Aorta (tissue), 5 donors: ENCODE measurements at regions not wholly inside any gene's neighbourhood (a gene's known extent, or its start where the extent isn't known, plus 50 kb on each side); places are given as distances from the start of the nearest gene placed in this dataset.

Experiments used
- ATAC-seq: fragments of 200-7000 bp; cut with Tn5 transposase; one replicate; pipeline ENCODE4 v1.9.1; 2022; ENCODE audit warnings: moderate library complexity; ENCODE audit not compliant: low FRiP score
- DNase-seq, 2 donors: peaks; one replicate each; pipeline ENCODE4 v3.0.0-alpha.2; 2020
- H3K27ac ChIP-seq, 2 donors: one replicate each; pipeline ENCODE4 v1.5.1; 2013; ENCODE audit warnings: low read length in 2 of 2, mild to moderate bottlenecking in 2 of 2, moderate library complexity in 2 of 2, control low read depth in 1 of 2, inconsistent platforms in 1 of 2, low read depth in 1 of 2
- H3K27me3 ChIP-seq, 2 donors: one replicate each; pipeline ENCODE4 v1.6.1; 2013; ENCODE audit warnings: control low read depth in 1 of 2, low read length in 1 of 2, mild to moderate bottlenecking in 1 of 2, moderate library complexity in 1 of 2; ENCODE audit not compliant: insufficient read depth in 2 of 2, control insufficient read depth in 1 of 2
- H3K36me3 ChIP-seq, 2 donors: one replicate each; pipeline ENCODE4 v1.6.1; 2013; ENCODE audit warnings: control low read depth in 1 of 2, low read length in 1 of 2, mild to moderate bottlenecking in 1 of 2; ENCODE audit not compliant: insufficient read depth in 2 of 2, control insufficient read depth in 1 of 2
- H3K4me1 ChIP-seq, 2 donors: one replicate each; pipeline ENCODE4 v1.6.1; 2013; ENCODE audit warnings: low read length in 2 of 2, control low read depth in 1 of 2, mild to moderate bottlenecking in 1 of 2, moderate library complexity in 1 of 2; ENCODE audit not compliant: insufficient read depth in 2 of 2, control insufficient read depth in 1 of 2
- H3K4me3 ChIP-seq, 2 donors: one replicate each; pipeline ENCODE4 v1.5.1; 2013; ENCODE audit warnings: low read length in 2 of 2, control low read depth in 1 of 2, mild to moderate bottlenecking in 1 of 2
- H3K9me3 ChIP-seq: one replicate; pipeline ENCODE4 v1.6.1; 2013; ENCODE audit warnings: mild to moderate bottlenecking, low read length; ENCODE audit not compliant: control insufficient read depth
- WGBS, 2 donors: extraction: QIAGEN DNeasy Blood & Tissue Kit; methylation state at CpG; one replicate each; pipeline ENCODE4 v1.1.7; 2013; 5-methylcytosine and 5-hydroxymethylcytosine counted together
- intact Hi-C, 2 donors: fragments of 100-400 bp; cut with DNase I; formaldehyde crosslinking; loops; one replicate each; pipeline versions ENCODE4 v1.14.2 to v1.15.0; 2022
- donor health status: healthy with polysubstance abuse.
- donor health status: Bipolar disorder and iron deficiency.
- donor health status: DM: no; HTN: no; CAD: no.
- donor health status: DM: no; HTN: no; CAD: no.
- donor health status: DM: yes; HTN: yes; CAD: no.

- Histone ChIP-seq H3K9me3 (no peaks in the 10 kb centered on the region), H3K4me3 (no peak overlapping the region), H3K27me3 (no peaks in the 10 kb centered on the region), H3K27ac (no peak overlapping the region), H3K4me1 (no peaks in the 10 kb centered on the region), H3K36me3 (no peaks in the 10 kb centered on the region)
- 89 to 94% methylated on average over 2 of the region's 2 CpGs for WGBS, 2 donors
- DNase-seq = no peak
- intact Hi-C loops = no loop called here
- ATAC-seq = no peak
Observed at GRCh38 chr20:10963717-10964266, 290.0 kb upstream of the JAG1 start.

- DNase-seq = no peak
- Histone ChIP-seq H3K9me3 (no peaks in the 10 kb centered on the region), H3K4me1 (peaks cover under 1 to 2% of the 10 kb centered on the region in 2 donors), H3K4me3 (no peak overlapping the region), H3K27me3 (no peaks in the 10 kb centered on the region), H3K36me3 (no peaks in the 10 kb centered on the region), H3K27ac (no peak overlapping the region)
- ATAC-seq = no peak
- intact Hi-C loops = no loop called here
- 80 to 84% methylated on average over 4 of the region's 4 CpGs for WGBS, 2 donors
Observed at GRCh38 chr20:10965936-10966470, 292.2 kb upstream of the JAG1 start.

DNA sequence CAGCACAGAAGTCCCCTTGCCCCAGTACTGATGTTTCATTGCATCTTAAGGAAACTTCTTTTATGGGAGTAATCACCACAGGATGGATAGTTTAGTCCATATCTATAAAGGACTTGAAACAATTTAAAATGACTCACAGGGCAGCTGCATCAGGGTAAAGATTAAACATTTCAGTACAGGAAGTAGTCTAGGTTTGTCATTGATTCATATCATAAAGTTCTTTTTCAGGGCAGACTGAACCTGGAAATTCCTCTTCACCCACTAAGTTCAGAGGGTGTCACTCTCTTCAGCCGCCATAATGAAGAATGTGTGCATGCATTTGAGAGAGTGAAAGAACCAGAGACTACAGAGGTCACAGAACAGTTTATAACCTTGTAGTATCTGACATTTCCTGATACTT lies 296.3 kb upstream of the JAG1 start:
- ATAC-seq (no peak), DNase-seq (no peak)
- Histone ChIP-seq H3K4me1 (peaks cover 3 to 8% of the 10 kb centered on the region in 2 donors), H3K9me3 (no peaks in the 10 kb centered on the region), H3K4me3 (no peak overlapping the region), H3K27ac (no peak overlapping the region), H3K36me3 (no peaks in the 10 kb centered on the region), H3K27me3 (no peaks in the 10 kb centered on the region)
- WGBS, 2 donors = 97 to 100% methylated on average over 1 of the region's 1 CpG
- intact Hi-C loops = no loop called here

DNA sequence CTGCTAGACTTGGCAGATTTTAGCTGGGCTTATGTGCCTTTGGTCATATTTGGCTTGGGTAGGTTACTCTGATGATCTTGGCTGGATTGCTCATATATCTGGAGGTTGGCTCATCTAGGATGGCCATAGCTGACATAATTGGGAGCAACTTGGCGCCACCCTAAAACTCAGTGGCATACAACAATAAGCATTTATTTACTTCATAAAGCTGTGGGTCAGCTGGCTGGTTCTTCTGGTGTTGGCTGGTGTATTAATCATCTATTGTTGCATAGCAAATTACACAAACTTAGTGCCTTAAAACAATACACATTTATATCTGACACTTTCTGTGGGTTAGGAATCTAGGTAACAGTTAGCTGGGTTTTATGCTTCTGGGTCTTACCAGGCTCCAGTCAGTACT lies 297.3 kb upstream of the JAG1 start:
- ATAC-seq (no peak), DNase-seq (no peak)
- H3K4me3 ChIP-seq = no peak overlapping the region
- 17 to 19% methylated on average over 1 of the region's 1 CpG for WGBS, 2 donors
- H3K9me3 ChIP-seq = no peaks in the 10 kb centered on the region
- intact Hi-C loops = no loop called here
- no peak overlapping the region for H3K27ac ChIP-seq
- no peaks in the 10 kb centered on the region for H3K27me3 ChIP-seq
- H3K36me3 ChIP-seq = no peaks in the 10 kb centered on the region
- H3K4me1 ChIP-seq = peaks cover 3 to 8% of the 10 kb centered on the region in 2 donors

DNA sequence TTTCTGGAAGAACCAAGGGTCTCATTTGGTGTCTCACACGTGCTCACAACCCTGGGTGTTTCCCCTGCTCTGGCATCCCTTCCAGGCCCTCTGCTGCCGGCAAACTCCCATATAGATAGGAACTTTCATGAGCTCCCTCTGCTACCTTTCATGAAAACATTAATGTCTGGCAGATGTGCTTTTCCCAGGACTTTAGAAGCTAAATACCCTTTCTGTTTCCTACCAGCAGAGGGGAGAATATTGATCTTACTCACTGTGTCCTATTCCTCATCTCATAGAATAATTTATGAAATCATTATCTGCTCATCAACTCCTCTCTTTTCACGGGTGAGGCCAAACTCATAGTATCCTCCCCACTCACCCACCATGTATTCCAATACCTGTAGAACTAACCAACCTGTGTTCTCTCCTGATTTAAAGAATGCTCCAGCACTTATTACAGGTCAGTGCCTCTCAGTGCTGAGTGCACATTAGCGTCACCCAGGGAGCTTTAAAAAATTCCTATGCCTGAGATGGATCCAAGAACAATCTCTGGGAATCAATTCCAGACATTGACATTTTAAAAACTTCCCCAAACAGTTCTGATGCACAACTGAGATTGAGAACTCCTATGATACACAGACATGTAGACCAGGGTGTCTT lies 298.5 kb upstream of the JAG1 start:
- DNase-seq = no peak
- ATAC-seq = no peak
- Histone ChIP-seq H3K27me3 (no peaks in the 10 kb centered on the region), H3K4me3 (no peak overlapping the region), H3K36me3 (no peaks in the 10 kb centered on the region), H3K27ac (no peak overlapping the region), H3K9me3 (no peaks in the 10 kb centered on the region), H3K4me1 (peaks cover 3 to 8% of the 10 kb centered on the region in 2 donors)
- 81 to 87% methylated on average over 4 of the region's 4 CpGs for WGBS, 2 donors
- intact Hi-C loops = no loop called here

DNA sequence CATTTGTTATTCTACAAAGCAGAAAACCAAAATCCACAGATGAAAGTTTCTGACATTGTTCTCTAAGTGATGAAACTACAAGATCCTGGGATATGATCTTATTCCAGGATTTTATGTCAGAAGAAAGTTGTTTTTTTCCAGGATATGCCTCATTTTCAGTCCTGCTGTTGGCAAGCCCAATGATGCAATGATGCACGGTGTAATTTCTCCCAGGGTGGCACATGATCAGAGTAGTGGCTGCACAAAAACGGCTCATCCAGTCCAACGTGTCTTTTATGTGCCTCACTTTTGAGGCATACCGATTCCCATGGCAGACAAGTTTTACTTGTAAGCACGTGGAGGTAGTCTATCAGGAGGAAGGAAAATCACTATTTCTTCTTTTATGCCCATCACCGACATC lies 302.3 kb upstream of the JAG1 start:
- ATAC-seq = no peak
- intact Hi-C loops = no loop called here
- H3K36me3 ChIP-seq = no peaks in the 10 kb centered on the region
- H3K27ac ChIP-seq = no peak overlapping the region
- no peaks in the 10 kb centered on the region for H3K9me3 ChIP-seq
- peaks cover 2 to 7% of the 10 kb centered on the region in 2 donors for H3K4me1 ChIP-seq
- no peak overlapping the region for H3K4me3 ChIP-seq
- H3K27me3 ChIP-seq = no peaks in the 10 kb centered on the region
- WGBS, 2 donors = 74 to 80% methylated on average over 6 of the region's 6 CpGs
- DNase-seq = no peak

- no peak overlapping the region for H3K4me3 ChIP-seq
- ATAC-seq = no peak
- peaks cover 0 to 4% of the 10 kb centered on the region in 2 donors for H3K4me1 ChIP-seq
- no peak overlapping the region for H3K27ac ChIP-seq
- intact Hi-C loops = no loop called here
- H3K9me3 ChIP-seq = no peaks in the 10 kb centered on the region
- DNase-seq = no peak
- H3K36me3 ChIP-seq = no peaks in the 10 kb centered on the region
- no peaks in the 10 kb centered on the region for H3K27me3 ChIP-seq
- 77 to 87% methylated on average over 4 of the region's 4 CpGs for WGBS, 2 donors
Observed at GRCh38 chr20:10978019-10978702, 304.4 kb upstream of the JAG1 start.

DNA sequence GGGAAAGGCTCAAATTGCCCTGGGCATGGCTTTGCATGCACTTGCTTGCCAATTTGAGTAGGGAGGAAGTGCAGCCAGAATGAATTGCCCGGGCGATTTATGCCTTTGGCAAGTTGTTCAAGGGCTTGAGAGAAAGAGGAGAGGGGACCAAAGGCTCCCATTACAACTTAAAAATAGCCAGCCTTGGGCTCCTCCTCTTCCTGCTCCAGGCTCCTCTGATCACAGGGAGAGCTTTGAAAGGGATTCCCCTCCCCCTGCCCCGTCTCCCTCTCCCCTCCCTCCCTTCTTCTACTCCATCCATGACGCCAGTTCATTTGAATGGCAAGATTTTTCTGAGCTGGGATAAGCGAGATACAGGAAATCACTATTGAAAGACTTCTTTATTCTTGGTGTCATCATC lies 304.9 kb upstream of the JAG1 start:
- WGBS, 2 donors = 19 to 28% methylated on average over 5 of the region's 5 CpGs
- Histone ChIP-seq H3K36me3 (no peaks in the 10 kb centered on the region), H3K9me3 (no peaks in the 10 kb centered on the region), H3K27me3 (no peaks in the 10 kb centered on the region), H3K4me1 (peaks cover 0 to 4% of the 10 kb centered on the region in 2 donors), H3K4me3 (no peak overlapping the region), H3K27ac (no peak overlapping the region)
- DNase-seq = no peak
- ATAC-seq = peak; percentile 19
- intact Hi-C loops = no loop called here
